ENCODE measurements at regions not wholly inside any gene's neighbourhood (a gene's known extent, or its start where the extent isn't known, plus 50 kb on each side); places are given as distances from the start of the nearest gene placed in this dataset.

GRCh38 chr11:38330578-38330977 lies 1732.5 kb upstream of the RAG2 start:
- BruUV-seq (replicated peaks), result no TSS peak
- no peak for DNase-seq (ENCODE audit: low spot score)
- no peak overlapping the region for H2AFZ ChIP-seq (ENCODE audit: low read length)
- H3K4me3 ChIP-seq (ENCODE audit: low read depth, low read length, poor library complexity, severe bottlenecking), result no peak overlapping the region
- no peak overlapping the region for H3K4me2 ChIP-seq (ENCODE audit: low read length)
- TF ChIP-seq CTCF (conservative IDR thresholded peaks at IDR 0.05; ENCODE audit: low read length), result no peak
- no peak for TF ChIP-seq EZH2phosphoT487 (IDR thresholded peaks at IDR 0.05; ENCODE audit: borderline replicate concordance, low read depth, low read length)
- no peaks in the 10 kb centered on the region for H3K4me1 ChIP-seq (ENCODE audit: insufficient read depth, low read length, poor library complexity, severe bottlenecking)
- H3K27ac ChIP-seq (ENCODE audit: low read depth, low read length, poor library complexity, severe bottlenecking), result no peak overlapping the region
- no peaks in the 10 kb centered on the region for H4K20me1 ChIP-seq (ENCODE audit: insufficient read depth, low read length)
- POLR2A ChIA-PET, result no interaction called here
- CTCF ChIA-PET (ENCODE audit: unreplicated experiment), result no interaction called here
- intact Hi-C loops (cut with micrococcal nuclease; ENCODE audit: unreplicated experiment), result no loop called here
- no peaks in the 10 kb centered on the region for H3K9me3 ChIP-seq (ENCODE audit: low read length)
- H3K9me2 ChIP-seq (ENCODE audit: insufficient read depth, low read length), result no peaks in the 10 kb centered on the region
- no peaks in the 10 kb centered on the region for H3K79me2 ChIP-seq (ENCODE audit: insufficient read depth, low read depth, low read length)
- no peaks in the 10 kb centered on the region for H3K36me3 ChIP-seq (ENCODE audit: insufficient read depth, low read length)

- no peak overlapping the region for H3K4me2 ChIP-seq (ENCODE audit: low read length)
- H3K36me3 ChIP-seq (ENCODE audit: insufficient read depth, low read length), result no peaks in the 10 kb centered on the region
- intact Hi-C loops (cut with micrococcal nuclease; ENCODE audit: unreplicated experiment), result no loop called here
- TF ChIP-seq CTCF (conservative IDR thresholded peaks at IDR 0.05; ENCODE audit: low read length) (no peak), EZH2phosphoT487 (IDR thresholded peaks at IDR 0.05; ENCODE audit: borderline replicate concordance, low read depth, low read length) (no peak)
- POLR2A ChIA-PET, result interaction anchor here (0.9 kb wide), 1 partner anchor 21 kb away, joined by 3 read pairs; no protein-coding TSS in a partner anchor
- H3K4me3 ChIP-seq (ENCODE audit: low read depth, low read length, poor library complexity, severe bottlenecking), result no peak overlapping the region
- H4K20me1 ChIP-seq (ENCODE audit: insufficient read depth, low read length), result no peaks in the 10 kb centered on the region
- BruUV-seq (replicated peaks), result no TSS peak
- H3K9me2 ChIP-seq (ENCODE audit: insufficient read depth, low read length), result no peaks in the 10 kb centered on the region
- H2AFZ ChIP-seq (ENCODE audit: low read length), result no peak overlapping the region
- no peaks in the 10 kb centered on the region for H3K4me1 ChIP-seq (ENCODE audit: insufficient read depth, low read length, poor library complexity, severe bottlenecking)
- no peak for DNase-seq (ENCODE audit: low spot score)
- H3K9me3 ChIP-seq (ENCODE audit: low read length), result no peaks in the 10 kb centered on the region
- no peak overlapping the region for H3K27ac ChIP-seq (ENCODE audit: low read depth, low read length, poor library complexity, severe bottlenecking)
- CTCF ChIA-PET (ENCODE audit: unreplicated experiment), result no interaction called here
- no peaks in the 10 kb centered on the region for H3K79me2 ChIP-seq (ENCODE audit: insufficient read depth, low read depth, low read length)
Observed at GRCh38 chr11:38323961-38324761, 1726.1 kb upstream of the RAG2 start.

- TF ChIP-seq EZH2phosphoT487 (IDR thresholded peaks at IDR 0.05; ENCODE audit: borderline replicate concordance, low read depth, low read length) (no peak), CTCF (conservative IDR thresholded peaks at IDR 0.05; ENCODE audit: low read length) (no peak)
Observed at GRCh38 chr11:38315151-38315550, 1717.1 kb upstream of the RAG2 start.

More at GRCh38 chr11:38315151-38315550, 1717.1 kb upstream of the RAG2 start:
- Histone ChIP-seq H2AFZ (ENCODE audit: low read length) (no peak overlapping the region), H4K20me1 (ENCODE audit: insufficient read depth, low read length) (no peaks in the 10 kb centered on the region), H3K4me2 (ENCODE audit: low read length) (no peak overlapping the region), H3K9me3 (ENCODE audit: low read length) (peaks cover 4% of the 10 kb centered on the region; the same call in 1 of the 2 replicates), H3K9me2 (ENCODE audit: insufficient read depth, low read length) (no peaks in the 10 kb centered on the region), H3K4me3 (ENCODE audit: low read depth, low read length, poor library complexity, severe bottlenecking) (no peak overlapping the region), H3K4me1 (ENCODE audit: insufficient read depth, low read length, poor library complexity, severe bottlenecking) (no peaks in the 10 kb centered on the region), H3K79me2 (ENCODE audit: insufficient read depth, low read depth, low read length) (no peaks in the 10 kb centered on the region), H3K27ac (ENCODE audit: low read depth, low read length, poor library complexity, severe bottlenecking) (no peak overlapping the region), H3K36me3 (ENCODE audit: insufficient read depth, low read length) (no peaks in the 10 kb centered on the region)
- intact Hi-C loops (cut with micrococcal nuclease; ENCODE audit: unreplicated experiment), result no loop called here
- no peak for DNase-seq (ENCODE audit: low spot score)
- no TSS peak for BruUV-seq (replicated peaks)
- POLR2A ChIA-PET, result interaction anchor here (0.6 kb wide), 1 partner anchor 16 kb away, joined by 6 read pairs; no protein-coding TSS in a partner anchor
- CTCF ChIA-PET (ENCODE audit: unreplicated experiment), result no interaction called here

Data from OCI-LY7 (cell line).